Fibroblast of lung (primary cell): ENCODE measurements at regions not wholly inside any gene's neighbourhood (a gene's known extent, or its start where the extent isn't known, plus 50 kb on each side); places are given as distances from the start of the nearest gene placed in this dataset.

Source experiments
- DNase-seq, 2 donors: peaks; one replicate each; pipeline versions ENCODE4 v3.0.0 to v3.0.0-alpha.2; 2010; ENCODE audit warnings: low read depth in 2 of 2
- H2AFZ ChIP-seq: 2 replicates; pipeline ENCODE4 v1.5.1; 2012; ENCODE audit warnings: low read length, control low read depth, inconsistent platforms
- H3K27ac ChIP-seq: 2 replicates; pipeline ENCODE4 v1.5.1; 2011; ENCODE audit warnings: low read length, control low read depth; ENCODE audit not compliant: insufficient read depth
- H3K27me3 ChIP-seq: 2 replicates; pipeline ENCODE4 v1.5.1; 2011; ENCODE audit warnings: mild to moderate bottlenecking, low read length; ENCODE audit not compliant: control insufficient read depth, insufficient read depth
- H3K36me3 ChIP-seq: 2 replicates; pipeline ENCODE4 v1.5.1; 2011; ENCODE audit warnings: low read length; ENCODE audit not compliant: control insufficient read depth, insufficient read depth
- H3K4me1 ChIP-seq: 2 replicates; pipeline ENCODE4 v1.5.1; 2011; ENCODE audit warnings: low read length; ENCODE audit not compliant: control insufficient read depth, insufficient read depth; ENCODE audit errors: extremely low read depth
- H3K4me2 ChIP-seq: 2 replicates; pipeline ENCODE4 v1.5.1; 2011; ENCODE audit warnings: low read length, control low read depth; ENCODE audit not compliant: insufficient read depth; ENCODE audit errors: extremely low read depth
- H3K4me3 ChIP-seq, 4 experiments: fragments of 200-600 bp in 1 of 4; sonication (generic) in 1 of 4; replicated peaks in 1 of 4; 2 replicates each; pipeline ENCODE4 v1.5.1; 2011 to 2016; ENCODE audit warnings: low read length in 4 of 4, low read depth in 3 of 4, mild to moderate bottlenecking in 3 of 4, control low read depth in 2 of 4, inconsistent platforms in 1 of 4, mixed read lengths in 1 of 4; ENCODE audit not compliant: insufficient read depth in 1 of 4; ENCODE audit errors: control extremely low read depth in 1 of 4
- H3K79me2 ChIP-seq: 2 replicates; pipeline ENCODE4 v1.5.1; 2012; ENCODE audit warnings: mild to moderate bottlenecking, low read length, inconsistent platforms; ENCODE audit not compliant: control insufficient read depth, insufficient read depth
- H3K9ac ChIP-seq: 2 replicates; pipeline ENCODE4 v1.5.1; 2011; ENCODE audit warnings: mild to moderate bottlenecking, low read length, control low read depth; ENCODE audit not compliant: insufficient read depth
- H3K9me3 ChIP-seq: 2 replicates; pipeline ENCODE4 v1.5.1; 2012; ENCODE audit warnings: low read depth, low read length; ENCODE audit not compliant: control insufficient read depth, insufficient read depth
- H4K20me1 ChIP-seq: 2 replicates; pipeline ENCODE4 v1.5.1; 2011; ENCODE audit warnings: low read length; ENCODE audit not compliant: control insufficient read depth, insufficient read depth; ENCODE audit errors: extremely low read depth
- CTCF ChIP-seq, 2 donors: IDR thresholded peaks in 1 of 2; conservative IDR thresholded peaks in 1 of 2; 1 replicate in 1 of 2; 2 replicates in 1 of 2; pipeline ENCODE4 v1.5.1; 2011 to 2012; ENCODE audit warnings: low read length in 2 of 2, control low read depth in 1 of 2, inconsistent platforms in 1 of 2, low read depth in 1 of 2, mild to moderate bottlenecking in 1 of 2
- EZH2 ChIP-seq: IDR thresholded peaks from 2 replicates; pipeline ENCODE4 v1.5.1; 2012; ENCODE audit warnings: low read length, control low read depth, mild to moderate bottlenecking; ENCODE audit errors: missing control alignments

DNA sequence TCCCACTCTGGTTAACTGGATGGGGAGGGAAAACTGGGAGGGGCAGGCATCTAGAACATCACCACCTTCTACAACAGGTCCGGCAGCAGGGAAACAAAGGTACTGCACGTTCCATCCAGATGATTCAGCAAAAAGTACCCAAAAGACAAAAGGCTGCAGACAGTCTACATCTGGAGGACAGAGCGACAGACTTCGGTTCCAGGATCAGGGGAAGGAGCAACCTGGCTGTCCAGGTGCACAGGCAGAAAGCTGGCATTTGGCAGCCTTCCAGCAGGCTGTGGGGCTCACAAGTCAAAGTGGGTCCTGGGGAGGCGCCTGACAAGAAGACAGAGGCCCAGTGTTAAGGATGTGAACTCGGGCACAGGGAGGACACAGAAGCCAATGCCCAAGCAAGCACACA lies 202.9 kb downstream of the SUCLA2 start:
- Histone ChIP-seq H3K9me3 (no peaks in the 10 kb centered on the region), H3K27me3 (no peaks in the 10 kb centered on the region), H3K4me1 (no peaks in the 10 kb centered on the region), H3K79me2 (no peaks in the 10 kb centered on the region), H3K4me2 (no peak overlapping the region), H3K36me3 (no peaks in the 10 kb centered on the region), H4K20me1 (no peaks in the 10 kb centered on the region), H2AFZ (no peak overlapping the region), H3K4me3 (no peak overlapping the region), H3K9ac (no peak overlapping the region), H3K27ac (no peak overlapping the region)
- DNase-seq, result no peak
- TF ChIP-seq CTCF (conservative IDR thresholded peaks at IDR 0.05 in 1 of 2, IDR thresholded peaks at IDR 0.05 in 1 of 2; ENCODE audit: low read depth in 1 of 2, low read length in 2 of 2), result no peak

- TF ChIP-seq EZH2 (no peak), CTCF (conservative IDR thresholded peaks at IDR 0.05 in 1 of 2, IDR thresholded peaks at IDR 0.05 in 1 of 2; ENCODE audit: low read depth in 1 of 2, low read length in 2 of 2) (no peak)
- H3K4me2 ChIP-seq, result no peak overlapping the region
Observed at GRCh38 chr13:47796816-47797215, 204.3 kb downstream of the SUCLA2 start.

DNA sequence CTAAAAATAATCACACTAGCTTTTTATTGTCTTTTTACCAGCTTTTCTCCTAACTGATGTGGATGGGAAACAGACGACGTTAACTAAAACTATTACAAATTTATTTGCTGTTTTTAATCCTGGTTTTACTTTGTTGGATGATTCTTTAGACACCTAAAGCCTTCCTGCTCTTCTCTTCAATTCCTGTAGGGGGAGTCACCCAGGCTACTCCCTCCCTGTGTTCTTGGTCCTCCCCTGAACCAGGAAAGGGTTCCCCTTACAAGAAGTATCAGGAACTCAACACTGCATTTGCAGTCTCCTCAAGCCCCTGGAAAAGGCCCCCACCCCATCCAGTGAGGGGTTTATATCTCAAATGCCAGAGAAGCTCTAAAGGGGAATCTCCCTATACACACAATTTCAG lies 206.1 kb downstream of the SUCLA2 start:
- Histone ChIP-seq H3K4me2 (no peak overlapping the region), H3K27me3 (no peaks in the 10 kb centered on the region), H3K4me3 (no peak overlapping the region), H3K9me3 (no peaks in the 10 kb centered on the region), H4K20me1 (no peaks in the 10 kb centered on the region), H3K79me2 (no peaks in the 10 kb centered on the region), H3K27ac (no peak overlapping the region), H2AFZ (no peak overlapping the region), H3K9ac (no peak overlapping the region), H3K36me3 (no peaks in the 10 kb centered on the region), H3K4me1 (no peaks in the 10 kb centered on the region)
- TF ChIP-seq EZH2, result no peak
- peak; percentile 52 to 54 for TF ChIP-seq CTCF (conservative IDR thresholded peaks at IDR 0.05 in 1 of 2, IDR thresholded peaks at IDR 0.05 in 1 of 2; ENCODE audit: low read depth in 1 of 2, low read length in 2 of 2)
- peak in 1 of 2 donors; percentile 5 for DNase-seq

More at GRCh38 chr13:47796816-47797215, 204.3 kb downstream of the SUCLA2 start:
- Histone ChIP-seq H3K9me3 (no peaks in the 10 kb centered on the region), H3K36me3 (no peaks in the 10 kb centered on the region), H2AFZ (no peak overlapping the region), H3K27me3 (no peaks in the 10 kb centered on the region), H3K9ac (no peak overlapping the region), H3K79me2 (no peaks in the 10 kb centered on the region), H3K4me3 (no peak overlapping the region), H3K4me1 (no peaks in the 10 kb centered on the region), H4K20me1 (no peaks in the 10 kb centered on the region), H3K27ac (no peak overlapping the region)
- no peak for DNase-seq
